ENCODE measurements at regions not wholly inside any gene's neighbourhood (a gene's known extent, or its start where the extent isn't known, plus 50 kb on each side); places are given as distances from the start of the nearest gene placed in this dataset.

- ATAC-seq, result no peak
- TF ChIP-seq CSRNP3 (CRISPR knock-in tag; IDR thresholded peaks at IDR 0.05) (no peak), PATZ1 (CRISPR knock-in tag; IDR thresholded peaks at IDR 0.05; ENCODE audit: borderline replicate concordance) (no peak), BACH2 (CRISPR knock-in tag; IDR thresholded peaks at IDR 0.05; ENCODE audit: borderline replicate concordance) (no peak), GLIS3 (CRISPR knock-in tag; IDR thresholded peaks at IDR 0.05) (no peak), OSR1 (CRISPR knock-in tag; IDR thresholded peaks at IDR 0.05) (no peak), TOX (CRISPR knock-in tag; IDR thresholded peaks at IDR 0.05; ENCODE audit: borderline replicate concordance) (no peak), ZFP30 (CRISPR knock-in tag; IDR thresholded peaks at IDR 0.05) (no peak), ZFP3 (CRISPR knock-in tag; IDR thresholded peaks at IDR 0.05) (no peak), SNAI2 (CRISPR knock-in tag; IDR thresholded peaks at IDR 0.05) (no peak), CREB5 (CRISPR knock-in tag; IDR thresholded peaks at IDR 0.05; ENCODE audit: low read depth) (no peak), PPARA (CRISPR knock-in tag; IDR thresholded peaks at IDR 0.05; ENCODE audit: borderline replicate concordance) (no peak)
Measured at GRCh38 chr3:84439476-84439875, 519.3 kb upstream of the CADM2 start.

- TF ChIP-seq TOX (CRISPR knock-in tag; IDR thresholded peaks at IDR 0.05; ENCODE audit: borderline replicate concordance) (no peak), BACH2 (CRISPR knock-in tag; IDR thresholded peaks at IDR 0.05; ENCODE audit: borderline replicate concordance) (no peak), ZFP3 (CRISPR knock-in tag; IDR thresholded peaks at IDR 0.05) (no peak), ARNTL (CRISPR knock-in tag; IDR thresholded peaks at IDR 0.05; ENCODE audit: borderline replicate concordance, low read depth) (no peak), ZFP30 (CRISPR knock-in tag; IDR thresholded peaks at IDR 0.05) (no peak), ZNF565 (CRISPR knock-in tag; conservative IDR thresholded peaks at IDR 0.05; ENCODE audit: low read depth) (no peak), ZNF8 (CRISPR knock-in tag; IDR thresholded peaks at IDR 0.05) (no peak)
- no peak for ATAC-seq
Measured at GRCh38 chr3:84440291-84440690, 518.5 kb upstream of the CADM2 start.

GRCh38 chr3:84442533-84442932 lies 516.3 kb upstream of the CADM2 start:
- TF ChIP-seq ESRRG (CRISPR knock-in tag; IDR thresholded peaks at IDR 0.05), result no peak
- no peak for TF ChIP-seq TOX (CRISPR knock-in tag; IDR thresholded peaks at IDR 0.05; ENCODE audit: borderline replicate concordance)
- no peak for TF ChIP-seq SNAI2 (CRISPR knock-in tag; IDR thresholded peaks at IDR 0.05)
- TF ChIP-seq CREB5 (CRISPR knock-in tag; IDR thresholded peaks at IDR 0.05; ENCODE audit: low read depth), result no peak
- no peak for TF ChIP-seq GLIS3 (CRISPR knock-in tag; IDR thresholded peaks at IDR 0.05)
- ATAC-seq, result no peak

- no peak for ATAC-seq
- TF ChIP-seq RARB (CRISPR knock-in tag; IDR thresholded peaks at IDR 0.05) (no peak), ZNF565 (CRISPR knock-in tag; conservative IDR thresholded peaks at IDR 0.05; ENCODE audit: low read depth) (no peak), ZFP30 (CRISPR knock-in tag; IDR thresholded peaks at IDR 0.05) (no peak), CREB5 (CRISPR knock-in tag; IDR thresholded peaks at IDR 0.05; ENCODE audit: low read depth) (no peak), ARNTL (CRISPR knock-in tag; IDR thresholded peaks at IDR 0.05; ENCODE audit: borderline replicate concordance, low read depth) (no peak), GLIS3 (CRISPR knock-in tag; IDR thresholded peaks at IDR 0.05) (no peak), ZFP3 (CRISPR knock-in tag; IDR thresholded peaks at IDR 0.05) (no peak), ZNF70 (CRISPR knock-in tag; IDR thresholded peaks at IDR 0.05) (no peak), PATZ1 (CRISPR knock-in tag; IDR thresholded peaks at IDR 0.05; ENCODE audit: borderline replicate concordance) (no peak), TSHZ2 (CRISPR knock-in tag; IDR thresholded peaks at IDR 0.05) (no peak), CSDC2 (CRISPR knock-in tag; IDR thresholded peaks at IDR 0.05) (no peak)
Measured at GRCh38 chr3:84444726-84445521, 513.9 kb upstream of the CADM2 start.
